ENCODE measurements at regions not wholly inside any gene's neighbourhood (a gene's known extent, or its start where the extent isn't known, plus 50 kb on each side); places are given as distances from the start of the nearest gene placed in this dataset.

- TF ChIP-seq CTCF (conservative IDR thresholded peaks at IDR 0.05) (no peak), ZFX (IDR thresholded peaks at IDR 0.05) (no peak)
These were observed 478.0 kb upstream of the ATP11B start for GRCh38 chr3:182315313-182315712.

Measured in C4-2B (cell line).